Vagina (tissue), 2 donors: ENCODE measurements at regions not wholly inside any gene's neighbourhood (a gene's known extent, or its start where the extent isn't known, plus 50 kb on each side); places are given as distances from the start of the nearest gene placed in this dataset.

Experiments
- CTCF ChIP-seq, 3 experiments: fragments of 450-650 bp in 2 of 3; fragments of 200-600 bp in 1 of 3; sonication (generic) in 1 of 3; IDR thresholded peaks; one replicate each; pipeline ENCODE4 v1.5.1; 2017 to 2019; ENCODE audit warnings: antibody characterized with exemption in 3 of 3, mild to moderate bottlenecking in 2 of 3, moderate library complexity in 2 of 3
- POLR2AphosphoS5 ChIP-seq, 2 donors: sonication (generic); formaldehyde crosslinking; IDR thresholded peaks; one replicate each; pipeline ENCODE4 v1.9.0; 2017; ENCODE audit warnings: antibody characterized with exemption in 2 of 2, mild to moderate bottlenecking in 2 of 2, low read depth in 1 of 2; ENCODE audit not compliant: insufficient read depth in 1 of 2

GRCh38 chr10:23608926-23609325, 170.1 kb downstream of the OTUD1 start:
- TF ChIP-seq CTCF (IDR thresholded peaks at IDR 0.05) (no peak), POLR2AphosphoS5 (IDR thresholded peaks at IDR 0.05; ENCODE audit: insufficient read depth in 1 of 2, low read depth in 1 of 2) (no peak)
